Fibroblast of lung (primary cell): ENCODE measurements at regions not wholly inside any gene's neighbourhood (a gene's known extent, or its start where the extent isn't known, plus 50 kb on each side); places are given as distances from the start of the nearest gene placed in this dataset.

Source experiments
- DNase-seq, 2 donors: peaks; one replicate each; pipeline versions ENCODE4 v3.0.0 to v3.0.0-alpha.2; 2010; ENCODE audit warnings: low read depth in 2 of 2
- H2AFZ ChIP-seq: 2 replicates; pipeline ENCODE4 v1.5.1; 2012; ENCODE audit warnings: low read length, control low read depth, inconsistent platforms
- H3K27ac ChIP-seq: 2 replicates; pipeline ENCODE4 v1.5.1; 2011; ENCODE audit warnings: low read length, control low read depth; ENCODE audit not compliant: insufficient read depth
- H3K27me3 ChIP-seq: 2 replicates; pipeline ENCODE4 v1.5.1; 2011; ENCODE audit warnings: mild to moderate bottlenecking, low read length; ENCODE audit not compliant: control insufficient read depth, insufficient read depth
- H3K36me3 ChIP-seq: 2 replicates; pipeline ENCODE4 v1.5.1; 2011; ENCODE audit warnings: low read length; ENCODE audit not compliant: control insufficient read depth, insufficient read depth
- H3K4me1 ChIP-seq: 2 replicates; pipeline ENCODE4 v1.5.1; 2011; ENCODE audit warnings: low read length; ENCODE audit not compliant: control insufficient read depth, insufficient read depth; ENCODE audit errors: extremely low read depth
- H3K4me2 ChIP-seq: 2 replicates; pipeline ENCODE4 v1.5.1; 2011; ENCODE audit warnings: low read length, control low read depth; ENCODE audit not compliant: insufficient read depth; ENCODE audit errors: extremely low read depth
- H3K4me3 ChIP-seq, 4 experiments: fragments of 200-600 bp in 1 of 4; sonication (generic) in 1 of 4; replicated peaks in 1 of 4; 2 replicates each; pipeline ENCODE4 v1.5.1; 2011 to 2016; ENCODE audit warnings: low read length in 4 of 4, low read depth in 3 of 4, mild to moderate bottlenecking in 3 of 4, control low read depth in 2 of 4, inconsistent platforms in 1 of 4, mixed read lengths in 1 of 4; ENCODE audit not compliant: insufficient read depth in 1 of 4; ENCODE audit errors: control extremely low read depth in 1 of 4
- H3K79me2 ChIP-seq: 2 replicates; pipeline ENCODE4 v1.5.1; 2012; ENCODE audit warnings: mild to moderate bottlenecking, low read length, inconsistent platforms; ENCODE audit not compliant: control insufficient read depth, insufficient read depth
- H3K9ac ChIP-seq: 2 replicates; pipeline ENCODE4 v1.5.1; 2011; ENCODE audit warnings: mild to moderate bottlenecking, low read length, control low read depth; ENCODE audit not compliant: insufficient read depth
- H3K9me3 ChIP-seq: 2 replicates; pipeline ENCODE4 v1.5.1; 2012; ENCODE audit warnings: low read depth, low read length; ENCODE audit not compliant: control insufficient read depth, insufficient read depth
- H4K20me1 ChIP-seq: 2 replicates; pipeline ENCODE4 v1.5.1; 2011; ENCODE audit warnings: low read length; ENCODE audit not compliant: control insufficient read depth, insufficient read depth; ENCODE audit errors: extremely low read depth
- EZH2 ChIP-seq: IDR thresholded peaks from 2 replicates; pipeline ENCODE4 v1.5.1; 2012; ENCODE audit warnings: low read length, control low read depth, mild to moderate bottlenecking; ENCODE audit errors: missing control alignments
- TF ChIP-seq, protein P1 (sequence below), 2 donors: IDR thresholded peaks in 1 of 2; conservative IDR thresholded peaks in 1 of 2; 1 replicate in 1 of 2; 2 replicates in 1 of 2; pipeline ENCODE4 v1.5.1; 2011 to 2012; ENCODE audit warnings: low read length in 2 of 2, control low read depth in 1 of 2, inconsistent platforms in 1 of 2, low read depth in 1 of 2, mild to moderate bottlenecking in 1 of 2

- TF ChIP-seq EZH2, result no peak
- TF ChIP-seq, protein P1, sequence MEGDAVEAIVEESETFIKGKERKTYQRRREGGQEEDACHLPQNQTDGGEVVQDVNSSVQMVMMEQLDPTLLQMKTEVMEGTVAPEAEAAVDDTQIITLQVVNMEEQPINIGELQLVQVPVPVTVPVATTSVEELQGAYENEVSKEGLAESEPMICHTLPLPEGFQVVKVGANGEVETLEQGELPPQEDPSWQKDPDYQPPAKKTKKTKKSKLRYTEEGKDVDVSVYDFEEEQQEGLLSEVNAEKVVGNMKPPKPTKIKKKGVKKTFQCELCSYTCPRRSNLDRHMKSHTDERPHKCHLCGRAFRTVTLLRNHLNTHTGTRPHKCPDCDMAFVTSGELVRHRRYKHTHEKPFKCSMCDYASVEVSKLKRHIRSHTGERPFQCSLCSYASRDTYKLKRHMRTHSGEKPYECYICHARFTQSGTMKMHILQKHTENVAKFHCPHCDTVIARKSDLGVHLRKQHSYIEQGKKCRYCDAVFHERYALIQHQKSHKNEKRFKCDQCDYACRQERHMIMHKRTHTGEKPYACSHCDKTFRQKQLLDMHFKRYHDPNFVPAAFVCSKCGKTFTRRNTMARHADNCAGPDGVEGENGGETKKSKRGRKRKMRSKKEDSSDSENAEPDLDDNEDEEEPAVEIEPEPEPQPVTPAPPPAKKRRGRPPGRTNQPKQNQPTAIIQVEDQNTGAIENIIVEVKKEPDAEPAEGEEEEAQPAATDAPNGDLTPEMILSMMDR (conservative IDR thresholded peaks at IDR 0.05 in 1 of 2, IDR thresholded peaks at IDR 0.05 in 1 of 2; ENCODE audit: low read depth in 1 of 2, low read length in 2 of 2), result no peak
- no peaks in the 10 kb centered on the region for H3K36me3 ChIP-seq
- no peak overlapping the region for H3K4me3 ChIP-seq
- no peak for DNase-seq
- H3K4me2 ChIP-seq, result no peak overlapping the region
- H3K9me3 ChIP-seq, result no peaks in the 10 kb centered on the region
- H3K79me2 ChIP-seq, result no peaks in the 10 kb centered on the region
- H2AFZ ChIP-seq, result no peak overlapping the region
- H3K27ac ChIP-seq, result no peak overlapping the region
- no peaks in the 10 kb centered on the region for H4K20me1 ChIP-seq
- no peaks in the 10 kb centered on the region for H3K27me3 ChIP-seq
- no peaks in the 10 kb centered on the region for H3K4me1 ChIP-seq
- no peak overlapping the region for H3K9ac ChIP-seq
Measured at GRCh38 chr9:11757408-11757807, 935.8 kb upstream of the TYRP1 start.

GRCh38 chr9:11758016-11758415, 935.2 kb upstream of the TYRP1 start:
- H3K27me3 ChIP-seq, result no peaks in the 10 kb centered on the region
- H3K79me2 ChIP-seq, result no peaks in the 10 kb centered on the region
- H3K9ac ChIP-seq, result no peak overlapping the region
- no peak for DNase-seq
- no peaks in the 10 kb centered on the region for H4K20me1 ChIP-seq
- H3K27ac ChIP-seq, result no peak overlapping the region
- H3K4me1 ChIP-seq, result no peaks in the 10 kb centered on the region
- no peaks in the 10 kb centered on the region for H3K9me3 ChIP-seq
- no peak overlapping the region for H3K4me2 ChIP-seq
- TF ChIP-seq, protein P1 (conservative IDR thresholded peaks at IDR 0.05 in 1 of 2, IDR thresholded peaks at IDR 0.05 in 1 of 2; ENCODE audit: low read depth in 1 of 2, low read length in 2 of 2), result no peak
- TF ChIP-seq EZH2, result no peak
- no peak overlapping the region for H3K4me3 ChIP-seq
- H3K36me3 ChIP-seq, result no peaks in the 10 kb centered on the region
- no peak overlapping the region for H2AFZ ChIP-seq

DNA sequence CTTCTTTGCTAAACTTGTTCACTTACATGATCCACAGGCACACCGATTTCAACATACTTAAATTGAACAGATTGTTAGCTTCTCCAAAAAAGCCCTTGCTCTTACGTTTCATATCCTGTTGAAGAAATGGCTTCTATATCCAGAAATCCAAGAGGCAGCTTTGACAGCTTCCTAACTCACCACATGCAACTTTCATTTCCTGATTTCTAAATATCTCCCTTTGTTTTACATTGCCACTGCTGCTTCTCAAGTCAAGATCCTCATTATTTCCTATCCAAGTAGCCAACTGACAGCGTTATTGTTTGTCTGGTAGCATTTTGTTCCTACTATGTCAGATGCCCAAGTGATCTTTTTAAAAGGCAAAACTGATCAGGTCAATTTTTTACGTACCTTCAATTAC, 913.2 kb upstream of the TYRP1 start:
- DNase-seq, result no peak
- Histone ChIP-seq H3K9ac (no peak overlapping the region), H4K20me1 (no peaks in the 10 kb centered on the region), H3K4me2 (no peak overlapping the region), H3K36me3 (no peaks in the 10 kb centered on the region), H3K27ac (no peak overlapping the region), H2AFZ (no peak overlapping the region), H3K27me3 (no peaks in the 10 kb centered on the region), H3K9me3 (no peaks in the 10 kb centered on the region), H3K4me1 (no peaks in the 10 kb centered on the region), H3K79me2 (no peaks in the 10 kb centered on the region), H3K4me3 (no peak overlapping the region)
- no peak for TF ChIP-seq EZH2
- TF ChIP-seq, protein P1 (conservative IDR thresholded peaks at IDR 0.05 in 1 of 2, IDR thresholded peaks at IDR 0.05 in 1 of 2; ENCODE audit: low read depth in 1 of 2, low read length in 2 of 2), result no peak
